Suprapubic skin (tissue), 4 donors: ENCODE measurements at regions not wholly inside any gene's neighbourhood (a gene's known extent, or its start where the extent isn't known, plus 50 kb on each side); places are given as distances from the start of the nearest gene placed in this dataset.
"Not testable (repeated sequence)": the region's sequence is repeated elsewhere in the genome, so short reads cannot be mapped to it uniquely, and the experiment has no call there.

Source experiments
- DNase-seq, 2 donors: peaks; one replicate each; pipeline ENCODE4 v3.0.0-alpha.2; 2019; ENCODE audit warnings: low spot score in 2 of 2
- H3K27ac ChIP-seq: fragments of 200-600 bp; sonication (generic); one replicate; pipeline ENCODE4 v1.5.1; 2019
- H3K27me3 ChIP-seq: fragments of 200-600 bp; sonication (generic); one replicate; pipeline ENCODE4 v1.5.1; 2019
- H3K36me3 ChIP-seq: fragments of 200-600 bp; sonication (generic); one replicate; pipeline ENCODE4 v1.5.1; 2019
- H3K4me1 ChIP-seq: fragments of 200-600 bp; sonication (generic); one replicate; pipeline ENCODE4 v1.5.1; 2019
- H3K4me3 ChIP-seq: fragments of 200-600 bp; sonication (generic); one replicate; pipeline ENCODE4 v1.5.1; 2019; ENCODE audit warnings: mild to moderate bottlenecking
- H3K9me3 ChIP-seq: fragments of 200-600 bp; sonication (generic); one replicate; pipeline ENCODE4 v1.5.1; 2019
- EP300 ChIP-seq: sonication (generic); formaldehyde crosslinking; IDR thresholded peaks from one replicate; pipeline ENCODE4 v1.6.1; 2017; ENCODE audit warnings: antibody characterized with exemption
- POLR2A ChIP-seq, 2 donors: fragments of 450-650 bp; IDR thresholded peaks; one replicate each; pipeline ENCODE4 v1.6.1; 2017; ENCODE audit warnings: antibody characterized with exemption in 2 of 2, mild to moderate bottlenecking in 2 of 2, moderate library complexity in 2 of 2
- POLR2AphosphoS5 ChIP-seq, 3 donors: sonication (generic); formaldehyde crosslinking; IDR thresholded peaks; one replicate each; pipeline ENCODE4 v1.6.1; 2017; ENCODE audit warnings: antibody characterized with exemption in 3 of 3
- WGBS: methylation state at CpG from one replicate; pipeline ENCODE4 v1.1.5; 2018; 5-methylcytosine and 5-hydroxymethylcytosine counted together
- TF ChIP-seq, protein P1 (sequence below), 2 donors: fragments of 200-600 bp in 1 of 2; fragments of 450-650 bp in 1 of 2; sonication (generic) in 1 of 2; IDR thresholded peaks; one replicate each; pipeline ENCODE4 v1.5.1; 2016 to 2019; ENCODE audit warnings: antibody characterized with exemption in 2 of 2, mild to moderate bottlenecking in 1 of 2, moderate library complexity in 1 of 2

GRCh38 chr3:31106912-31107311 lies 212.5 kb upstream of the GADL1 start:
- DNase-seq: no peak
- Histone ChIP-seq H3K27me3 (no peaks in the 10 kb centered on the region), H3K36me3 (no peaks in the 10 kb centered on the region), H3K4me1 (peaks cover 15% of the 10 kb centered on the region), H3K4me3 (no peak overlapping the region), H3K9me3 (no peaks in the 10 kb centered on the region), H3K27ac (no peak overlapping the region)
- TF ChIP-seq, protein P1, sequence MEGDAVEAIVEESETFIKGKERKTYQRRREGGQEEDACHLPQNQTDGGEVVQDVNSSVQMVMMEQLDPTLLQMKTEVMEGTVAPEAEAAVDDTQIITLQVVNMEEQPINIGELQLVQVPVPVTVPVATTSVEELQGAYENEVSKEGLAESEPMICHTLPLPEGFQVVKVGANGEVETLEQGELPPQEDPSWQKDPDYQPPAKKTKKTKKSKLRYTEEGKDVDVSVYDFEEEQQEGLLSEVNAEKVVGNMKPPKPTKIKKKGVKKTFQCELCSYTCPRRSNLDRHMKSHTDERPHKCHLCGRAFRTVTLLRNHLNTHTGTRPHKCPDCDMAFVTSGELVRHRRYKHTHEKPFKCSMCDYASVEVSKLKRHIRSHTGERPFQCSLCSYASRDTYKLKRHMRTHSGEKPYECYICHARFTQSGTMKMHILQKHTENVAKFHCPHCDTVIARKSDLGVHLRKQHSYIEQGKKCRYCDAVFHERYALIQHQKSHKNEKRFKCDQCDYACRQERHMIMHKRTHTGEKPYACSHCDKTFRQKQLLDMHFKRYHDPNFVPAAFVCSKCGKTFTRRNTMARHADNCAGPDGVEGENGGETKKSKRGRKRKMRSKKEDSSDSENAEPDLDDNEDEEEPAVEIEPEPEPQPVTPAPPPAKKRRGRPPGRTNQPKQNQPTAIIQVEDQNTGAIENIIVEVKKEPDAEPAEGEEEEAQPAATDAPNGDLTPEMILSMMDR (IDR thresholded peaks at IDR 0.05): no peak
- TF ChIP-seq EP300: no peak
- TF ChIP-seq POLR2A (IDR thresholded peaks at IDR 0.05): no peak
- no peak for TF ChIP-seq POLR2AphosphoS5 (IDR thresholded peaks at IDR 0.05)
- WGBS: 92% methylated on average over 2 of the region's 2 CpGs

- Histone ChIP-seq H3K36me3 (no peaks in the 10 kb centered on the region), H3K4me1 (no peaks in the 10 kb centered on the region), H3K4me3 (no peak overlapping the region), H3K9me3 (no peaks in the 10 kb centered on the region), H3K27me3 (no peaks in the 10 kb centered on the region), H3K27ac (no peak overlapping the region)
- no peak for DNase-seq
- 96% methylated on average over 1 of the region's 1 CpG for WGBS
- TF ChIP-seq, protein P1 (IDR thresholded peaks at IDR 0.05): no peak
- no peak for TF ChIP-seq POLR2A (IDR thresholded peaks at IDR 0.05)
- TF ChIP-seq EP300: no peak
- no peak for TF ChIP-seq POLR2AphosphoS5 (IDR thresholded peaks at IDR 0.05)
Measured at GRCh38 chr3:31114929-31115283, 220.4 kb upstream of the GADL1 start.

DNA sequence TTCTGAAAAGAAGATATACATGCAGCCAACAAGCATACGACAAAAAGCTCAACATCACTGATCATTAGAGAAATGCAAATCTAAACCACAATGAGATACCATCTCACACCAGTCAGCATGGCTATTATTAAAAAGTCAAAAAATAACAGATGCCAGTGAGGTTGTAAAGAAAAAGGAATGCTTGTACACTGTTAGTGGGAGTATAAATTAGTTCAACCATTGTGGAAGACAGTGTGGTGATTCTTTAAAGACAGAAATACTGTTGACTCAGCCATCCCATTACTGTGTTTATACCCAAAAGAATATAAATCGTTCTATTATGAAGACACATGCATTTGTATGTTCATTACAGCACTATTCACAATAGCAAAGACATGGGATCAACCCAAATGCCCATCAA lies 221.1 kb upstream of the GADL1 start:
- not testable (repeated sequence) for H3K4me1 ChIP-seq, DNase-seq, H3K27me3 ChIP-seq, H3K4me3 ChIP-seq, H3K27ac ChIP-seq, H3K9me3 ChIP-seq, H3K36me3 ChIP-seq
- 81% methylated on average over 2 of the region's 2 CpGs for WGBS

GRCh38 chr3:31116651-31117050 lies 222.2 kb upstream of the GADL1 start:
- WGBS: 100% methylated on average over 2 of the region's 2 CpGs
- H3K4me3 ChIP-seq: no peak overlapping the region
- no peaks in the 10 kb centered on the region for H3K27me3 ChIP-seq
- no peak for DNase-seq
- no peak for TF ChIP-seq EP300
- TF ChIP-seq, protein P1 (IDR thresholded peaks at IDR 0.05): no peak
- no peak for TF ChIP-seq POLR2A (IDR thresholded peaks at IDR 0.05)
- TF ChIP-seq POLR2AphosphoS5 (IDR thresholded peaks at IDR 0.05): no peak
- no peaks in the 10 kb centered on the region for H3K4me1 ChIP-seq
- no peaks in the 10 kb centered on the region for H3K9me3 ChIP-seq
- H3K36me3 ChIP-seq: no peaks in the 10 kb centered on the region
- H3K27ac ChIP-seq: no peak overlapping the region

- no peaks in the 10 kb centered on the region for H3K9me3 ChIP-seq
- H3K27ac ChIP-seq: no peak overlapping the region
- TF ChIP-seq, protein P1 (IDR thresholded peaks at IDR 0.05): no peak
- TF ChIP-seq EP300: no peak
- TF ChIP-seq POLR2AphosphoS5 (IDR thresholded peaks at IDR 0.05): no peak
- no peak for TF ChIP-seq POLR2A (IDR thresholded peaks at IDR 0.05)
- H3K27me3 ChIP-seq: no peaks in the 10 kb centered on the region
- H3K4me3 ChIP-seq: no peak overlapping the region
- no peaks in the 10 kb centered on the region for H3K4me1 ChIP-seq
- no peak for DNase-seq
- H3K36me3 ChIP-seq: no peaks in the 10 kb centered on the region
- WGBS: 64% methylated on average over 2 of the region's 2 CpGs
Measured at GRCh38 chr3:31117854-31118253, 223.4 kb upstream of the GADL1 start.

DNA sequence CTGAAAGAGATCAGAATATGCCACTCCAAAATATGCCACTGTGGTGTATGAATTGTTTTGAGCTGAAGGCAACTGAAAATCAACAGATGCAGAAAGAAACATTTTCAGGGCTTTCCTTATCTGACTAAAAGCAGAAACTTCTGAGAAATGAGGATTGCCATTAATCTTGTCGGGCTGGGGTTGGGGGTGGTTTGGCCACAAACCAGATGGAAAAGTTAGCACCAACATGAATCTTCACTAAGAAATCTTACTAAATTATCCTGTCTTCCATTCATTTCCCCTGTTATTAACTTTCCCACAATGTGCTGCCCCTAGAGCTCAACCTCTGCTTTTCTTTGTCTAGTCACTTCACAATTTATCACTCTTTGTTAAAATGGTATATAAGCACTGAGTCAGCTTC lies 229.9 kb upstream of the GADL1 start:
- TF ChIP-seq POLR2AphosphoS5 (IDR thresholded peaks at IDR 0.05) (no peak), POLR2A (IDR thresholded peaks at IDR 0.05) (no peak), EP300 (no peak)
- TF ChIP-seq, protein P1 (IDR thresholded peaks at IDR 0.05): no peak
- no peak for DNase-seq
- H3K4me1 ChIP-seq: no peaks in the 10 kb centered on the region
- H3K9me3 ChIP-seq: no peaks in the 10 kb centered on the region
- 72% methylated on average over 1 of the region's 1 CpG for WGBS
- H3K27ac ChIP-seq: no peak overlapping the region
- H3K27me3 ChIP-seq: no peaks in the 10 kb centered on the region
- H3K36me3 ChIP-seq: no peaks in the 10 kb centered on the region
- no peak overlapping the region for H3K4me3 ChIP-seq
